Activated CD8-positive, alpha-beta memory T cell treated with anti-CD3 and anti-CD28 coated beads, Interleukin-2, amount 10 ng/mL, durations not matched to agents 7 days and 5 days (primary cell): ENCODE measurements at regions not wholly inside any gene's neighbourhood (a gene's known extent, or its start where the extent isn't known, plus 50 kb on each side); places are given as distances from the start of the nearest gene placed in this dataset.

Experiments
- ATAC-seq: fragments of 150-1000 bp; cut with Tn5 transposase; one replicate; pipeline ENCODE4 v1.10.0; 2021; ENCODE audit warnings: moderate library complexity
- CTCF ChIA-PET: fragments of 350-600 bp; sonication (Branson Sonifier 250); formaldehyde crosslinking; loops from one replicate; lab custom pipeline; 2021; ENCODE audit warnings: antibody characterized with exemption; lab: Charles Lee
- DNase-seq: peaks from one replicate; pipeline ENCODE4 v3.0.0-alpha.2; 2020
- H3K27ac Mint-ChIP-seq: one replicate; pipeline ENCODE4 v1.8.0; 2021; ENCODE audit warnings: mild to moderate bottlenecking, mixed read lengths
- H3K27me3 Mint-ChIP-seq: one replicate; pipeline ENCODE4 v1.8.0; 2021; ENCODE audit warnings: mixed read lengths
- H3K36me3 Mint-ChIP-seq: one replicate; pipeline ENCODE4 v1.8.0; 2021; ENCODE audit warnings: mild to moderate bottlenecking, mixed read lengths
- H3K4me1 Mint-ChIP-seq: one replicate; pipeline ENCODE4 v1.8.0; 2021; ENCODE audit warnings: mixed read lengths
- H3K4me3 Mint-ChIP-seq: one replicate; pipeline ENCODE4 v1.8.0; 2021; ENCODE audit warnings: mild to moderate bottlenecking, moderate library complexity, mixed read lengths
- H3K9me3 Mint-ChIP-seq: one replicate; pipeline ENCODE4 v1.8.0; 2022; ENCODE audit warnings: low read depth, mixed read lengths

GRCh38 chr1:25145775-25146393 lies 86.4 kb downstream of the SYF2 start:
- no peaks in the 10 kb centered on the region for H3K36me3 Mint-ChIP-seq
- no peaks in the 10 kb centered on the region for H3K9me3 Mint-ChIP-seq
- ATAC-seq (no peak), DNase-seq (no peak)
- peaks cover 59% of the 10 kb centered on the region for H3K27me3 Mint-ChIP-seq
- H3K27ac Mint-ChIP-seq: no peak overlapping the region
- H3K4me1 Mint-ChIP-seq: peaks cover 5% of the 10 kb centered on the region
- H3K4me3 Mint-ChIP-seq: no peak overlapping the region
- CTCF ChIA-PET: no interaction called here

GRCh38 chr1:25140073-25140797 lies 92.1 kb downstream of the SYF2 start:
- peaks cover 7% of the 10 kb centered on the region for H3K4me1 Mint-ChIP-seq
- H3K4me3 Mint-ChIP-seq: no peak overlapping the region
- CTCF ChIA-PET: no interaction called here
- H3K27ac Mint-ChIP-seq: no peak overlapping the region
- H3K36me3 Mint-ChIP-seq: no peaks in the 10 kb centered on the region
- H3K27me3 Mint-ChIP-seq: peaks cover 53% of the 10 kb centered on the region
- no peak for DNase-seq
- H3K9me3 Mint-ChIP-seq: no peaks in the 10 kb centered on the region
- ATAC-seq: no peak

- Mint-ChIP-seq H3K9me3 (no peaks in the 10 kb centered on the region), H3K36me3 (no peaks in the 10 kb centered on the region), H3K27me3 (peaks cover 61% of the 10 kb centered on the region), H3K4me3 (no peak overlapping the region), H3K27ac (no peak overlapping the region), H3K4me1 (peaks cover 7% of the 10 kb centered on the region)
- no peak for DNase-seq
- no peak for ATAC-seq
- CTCF ChIA-PET: interaction anchor here (0.6 to 0.8 kb wide), 2 partner anchors 62 to 237 kb away, joined by 3 read pairs; no protein-coding TSS in a partner anchor
These were observed 94.5 kb downstream of the SYF2 start for GRCh38 chr1:25137521-25138395.

GRCh38 chr1:25137106-25137505 lies 95.2 kb downstream of the SYF2 start:
- Mint-ChIP-seq H3K36me3 (no peaks in the 10 kb centered on the region), H3K27ac (no peak overlapping the region), H3K4me3 (no peak overlapping the region), H3K4me1 (peaks cover 7% of the 10 kb centered on the region), H3K27me3 (peaks cover 61% of the 10 kb centered on the region), H3K9me3 (no peaks in the 10 kb centered on the region)
- DNase-seq: peak; percentile 27
- CTCF ChIA-PET: interaction anchor here (0.8 kb wide), 1 partner anchor 236 kb away, joined by 3 read pairs; no protein-coding TSS in a partner anchor
- no peak for ATAC-seq

- no peaks in the 10 kb centered on the region for H3K36me3 Mint-ChIP-seq
- CTCF ChIA-PET: interaction anchor here (0.9 kb wide), 1 partner anchor 12 kb away, joined by 3 read pairs; no protein-coding TSS in a partner anchor
These were observed 96.4 kb downstream of the SYF2 start for GRCh38 chr1:25135909-25136308.

GRCh38 chr1:25134801-25135461 lies 97.4 kb downstream of the SYF2 start:
- Mint-ChIP-seq H3K36me3 (no peaks in the 10 kb centered on the region), H3K27ac (no peak overlapping the region), H3K4me3 (no peak overlapping the region), H3K4me1 (peaks cover under 1% of the 10 kb centered on the region), H3K9me3 (no peaks in the 10 kb centered on the region), H3K27me3 (peaks cover 57% of the 10 kb centered on the region)
- CTCF ChIA-PET: interaction anchor here (0.9 to 1.1 kb wide), 2 partner anchors 13 to 97 kb away, joined by 3 read pairs; no protein-coding TSS in a partner anchor
- ATAC-seq (no peak), DNase-seq (peak; percentile 18)

More at GRCh38 chr1:25135909-25136308, 96.4 kb downstream of the SYF2 start:
- H3K4me1 Mint-ChIP-seq: peaks cover 7% of the 10 kb centered on the region
- H3K9me3 Mint-ChIP-seq: no peaks in the 10 kb centered on the region
- peaks cover 62% of the 10 kb centered on the region for H3K27me3 Mint-ChIP-seq
- DNase-seq: peak; percentile 11
- H3K27ac Mint-ChIP-seq: no peak overlapping the region
- H3K4me3 Mint-ChIP-seq: no peak overlapping the region
- ATAC-seq: no peak

- no peak overlapping the region for H3K27ac Mint-ChIP-seq
- DNase-seq: peak; percentile 9
- CTCF ChIA-PET: interaction anchor here (1.1 kb wide), 1 partner anchor 97 kb away, joined by 3 read pairs; no protein-coding TSS in a partner anchor
- no peaks in the 10 kb centered on the region for H3K9me3 Mint-ChIP-seq
- no peaks in the 10 kb centered on the region for H3K36me3 Mint-ChIP-seq
- H3K27me3 Mint-ChIP-seq: peaks cover 54% of the 10 kb centered on the region
- no peak for ATAC-seq
- no peak overlapping the region for H3K4me3 Mint-ChIP-seq
- no peaks in the 10 kb centered on the region for H3K4me1 Mint-ChIP-seq
These were observed 98.0 kb downstream of the SYF2 start for GRCh38 chr1:25134307-25134706.

- H3K4me3 Mint-ChIP-seq: no peak overlapping the region
- no peaks in the 10 kb centered on the region for H3K9me3 Mint-ChIP-seq
- DNase-seq (peak; percentile 36), ATAC-seq (no peak)
- peaks cover 47% of the 10 kb centered on the region for H3K27me3 Mint-ChIP-seq
- H3K27ac Mint-ChIP-seq: no peak overlapping the region
- CTCF ChIA-PET: no interaction called here
- H3K36me3 Mint-ChIP-seq: no peaks in the 10 kb centered on the region
- no peaks in the 10 kb centered on the region for H3K4me1 Mint-ChIP-seq
These were observed 100.5 kb downstream of the SYF2 start for GRCh38 chr1:25131794-25132193.

- H3K36me3 Mint-ChIP-seq: no peaks in the 10 kb centered on the region
- DNase-seq (no peak), ATAC-seq (no peak)
- no peaks in the 10 kb centered on the region for H3K9me3 Mint-ChIP-seq
- H3K4me1 Mint-ChIP-seq: no peaks in the 10 kb centered on the region
- CTCF ChIA-PET: no interaction called here
- peaks cover 44% of the 10 kb centered on the region for H3K27me3 Mint-ChIP-seq
- no peak overlapping the region for H3K4me3 Mint-ChIP-seq
- H3K27ac Mint-ChIP-seq: no peak overlapping the region
These were observed 101.4 kb downstream of the SYF2 start for GRCh38 chr1:25130895-25131294.

GRCh38 chr1:25129380-25129779 lies 102.9 kb downstream of the SYF2 start:
- H3K36me3 Mint-ChIP-seq: no peaks in the 10 kb centered on the region
- no peaks in the 10 kb centered on the region for H3K9me3 Mint-ChIP-seq
- ATAC-seq: no peak
- peak; percentile 7 for DNase-seq
- H3K27ac Mint-ChIP-seq: no peak overlapping the region
- H3K4me1 Mint-ChIP-seq: no peaks in the 10 kb centered on the region
- no peak overlapping the region for H3K4me3 Mint-ChIP-seq
- CTCF ChIA-PET: no interaction called here
- H3K27me3 Mint-ChIP-seq: peaks cover 42% of the 10 kb centered on the region

GRCh38 chr1:25128121-25128621 lies 104.1 kb downstream of the SYF2 start:
- H3K9me3 Mint-ChIP-seq: no peaks in the 10 kb centered on the region
- peaks cover 2% of the 10 kb centered on the region for H3K4me1 Mint-ChIP-seq
- no peaks in the 10 kb centered on the region for H3K36me3 Mint-ChIP-seq
- CTCF ChIA-PET: interaction anchor here (0.6 to 1.5 kb wide), 4 partner anchors 27 to 270 kb away, joined by 3 read pairs; no protein-coding TSS in a partner anchor
- ATAC-seq: no peak
- H3K4me3 Mint-ChIP-seq: no peak overlapping the region
- no peak overlapping the region for H3K27ac Mint-ChIP-seq
- H3K27me3 Mint-ChIP-seq: peaks cover 31% of the 10 kb centered on the region
- no peak for DNase-seq

- no peaks in the 10 kb centered on the region for H3K9me3 Mint-ChIP-seq
- CTCF ChIA-PET: interaction anchor here (1.5 kb wide), 1 partner anchor 25 kb away, joined by 3 read pairs; no protein-coding TSS in a partner anchor
- H3K4me3 Mint-ChIP-seq: no peak overlapping the region
- no peaks in the 10 kb centered on the region for H3K36me3 Mint-ChIP-seq
- H3K27me3 Mint-ChIP-seq: peaks cover 15% of the 10 kb centered on the region
- no peak for ATAC-seq
- H3K4me1 Mint-ChIP-seq: peaks cover 2% of the 10 kb centered on the region
- no peak for DNase-seq
- H3K27ac Mint-ChIP-seq: no peak overlapping the region
These were observed 105.7 kb downstream of the SYF2 start for GRCh38 chr1:25126562-25126961.
